AG09319 (cell line): ENCODE measurements at regions not wholly inside any gene's neighbourhood (a gene's known extent, or its start where the extent isn't known, plus 50 kb on each side); places are given as distances from the start of the nearest gene placed in this dataset.

Source experiments
- DNase-seq: peaks from one replicate; pipeline ENCODE4 v3.0.0-alpha.2; 2010; ENCODE audit warnings: low read depth; ENCODE audit errors: extremely low read depth
- CTCF ChIP-seq: IDR thresholded peaks from 2 replicates; pipeline ENCODE4 v1.5.1; 2011; ENCODE audit warnings: low read depth, mild to moderate bottlenecking, inconsistent platforms, low read length, moderate library complexity

GRCh38 chr4:1562371-1562770 lies 121.7 kb downstream of the FAM53A start:
- no peak for TF ChIP-seq CTCF
- DNase-seq, result no peak

- no peak for TF ChIP-seq CTCF
- no peak for DNase-seq
These were observed 122.7 kb downstream of the FAM53A start for GRCh38 chr4:1561286-1561990.

GRCh38 chr4:1559896-1560650 lies 124.0 kb downstream of the FAM53A start:
- no peak for DNase-seq
- no peak for TF ChIP-seq CTCF

GRCh38 chr4:1558205-1558604 lies 125.9 kb downstream of the FAM53A start:
- TF ChIP-seq CTCF, result no peak
- DNase-seq, result no peak

GRCh38 chr4:1557221-1557597 lies 126.9 kb downstream of the FAM53A start:
- TF ChIP-seq CTCF, result no peak
- no peak for DNase-seq

GRCh38 chr4:1556541-1557220 lies 127.4 kb downstream of the FAM53A start:
- TF ChIP-seq CTCF, result no peak
- DNase-seq, result no peak

- no peak for DNase-seq
- no peak for TF ChIP-seq CTCF
These were observed 129.2 kb downstream of the FAM53A start for GRCh38 chr4:1554876-1555265.
